Fibroblast of the conjunctiva (primary cell): ENCODE measurements at regions not wholly inside any gene's neighbourhood (a gene's known extent, or its start where the extent isn't known, plus 50 kb on each side); places are given as distances from the start of the nearest gene placed in this dataset.

ENCODE experiments used
- DNase-seq: peaks from one replicate; pipeline ENCODE4 v3.0.0-alpha.2; 2010; ENCODE audit warnings: low read depth

DNA sequence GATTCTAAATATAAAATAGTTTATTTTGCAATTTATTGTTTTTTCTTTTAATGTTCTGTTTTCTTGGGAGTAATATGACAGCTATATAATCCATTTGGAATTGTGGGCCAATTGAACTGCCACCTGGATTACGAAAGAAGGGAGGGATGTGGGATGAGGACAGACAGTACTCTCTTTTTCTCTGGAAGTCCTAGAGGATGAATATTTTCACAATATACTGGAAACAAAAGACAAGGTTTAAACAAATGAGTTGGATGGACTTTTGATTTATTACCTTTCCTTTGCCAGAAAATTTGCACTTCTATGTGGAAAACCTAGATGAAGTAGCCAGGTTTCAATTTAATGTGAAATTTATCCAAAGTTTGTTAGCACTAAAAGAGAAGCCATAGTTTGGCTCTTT lies 325.5 kb upstream of the IMPG1 start:
- no peak for DNase-seq

DNA sequence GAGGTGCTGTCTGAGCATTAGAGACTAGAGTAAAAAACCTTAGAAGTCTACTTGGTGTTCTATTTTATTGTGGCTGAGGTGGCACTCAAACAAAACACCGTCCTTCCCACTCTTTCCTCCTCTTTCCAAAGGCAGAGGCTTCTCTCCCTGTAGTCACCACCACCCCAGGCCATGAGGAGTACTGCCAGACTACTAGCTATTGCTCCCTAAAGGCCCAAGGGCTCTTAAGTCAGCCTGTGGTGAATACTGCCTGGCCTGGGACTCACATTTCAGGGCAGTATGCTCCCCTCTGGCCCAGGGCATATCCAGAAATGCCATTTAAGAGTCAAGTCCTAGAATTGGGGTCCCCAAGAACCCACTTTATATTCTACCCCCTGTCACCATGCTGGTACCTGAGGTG lies 309.7 kb upstream of the IMPG1 start:
- DNase-seq = no peak

DNA sequence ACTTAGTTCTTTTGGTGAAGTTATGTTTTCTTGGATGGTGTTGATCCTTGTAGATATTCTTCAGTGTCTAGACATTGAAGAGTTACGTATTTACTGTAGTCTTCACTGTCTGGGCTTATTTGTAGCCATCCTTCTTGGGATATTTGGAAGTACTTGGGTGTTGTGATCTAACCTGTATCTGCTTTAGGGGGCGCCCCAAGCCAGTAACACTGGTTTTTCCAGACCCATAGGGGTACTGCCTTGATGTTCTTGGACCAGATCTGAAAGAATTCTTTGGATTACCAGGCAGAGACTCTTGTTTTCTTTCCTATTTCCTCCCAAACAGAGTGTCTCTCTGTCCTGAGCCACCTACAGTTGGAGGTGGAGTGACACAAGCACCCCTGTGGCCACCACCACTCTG lies 309.1 kb upstream of the IMPG1 start:
- no peak for DNase-seq

DNA sequence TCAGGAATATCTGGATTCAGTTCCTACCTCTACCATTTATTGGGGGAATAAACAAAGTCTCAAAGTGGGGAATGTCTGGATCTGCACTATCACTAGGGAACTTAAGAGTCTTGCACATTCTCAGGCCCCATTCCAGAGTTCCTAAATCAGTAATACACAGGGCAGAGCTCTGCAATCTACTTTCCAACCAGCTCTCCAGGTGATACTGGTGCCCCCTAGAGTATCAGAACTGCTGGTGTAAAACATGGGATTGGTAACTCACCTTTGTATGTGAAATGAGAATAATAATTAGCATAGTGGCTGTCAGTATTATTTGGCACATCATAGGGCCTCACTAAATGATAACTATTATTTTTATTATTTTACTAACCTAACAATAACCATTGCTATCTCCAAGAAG lies 278.8 kb upstream of the IMPG1 start:
- no peak for DNase-seq

DNA sequence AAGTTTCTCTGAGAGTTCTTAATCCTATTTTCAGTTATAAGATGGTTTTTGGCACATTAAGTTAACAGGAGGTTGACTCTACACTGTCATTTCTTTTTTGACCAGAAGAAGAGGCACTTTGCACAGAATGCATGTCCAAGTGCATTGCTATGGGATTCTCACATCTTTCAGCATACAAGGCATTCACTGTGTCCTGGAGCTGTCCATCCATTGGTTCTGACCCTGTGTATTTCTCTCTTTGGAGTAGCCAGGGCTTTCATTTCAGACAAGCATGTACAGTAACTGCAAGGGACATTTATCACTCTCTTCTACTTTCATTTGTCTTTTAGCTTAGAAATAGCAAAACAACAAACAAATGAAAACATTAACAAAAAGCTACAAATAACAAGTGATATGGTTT lies 275.1 kb upstream of the IMPG1 start:
- no peak for DNase-seq

DNA sequence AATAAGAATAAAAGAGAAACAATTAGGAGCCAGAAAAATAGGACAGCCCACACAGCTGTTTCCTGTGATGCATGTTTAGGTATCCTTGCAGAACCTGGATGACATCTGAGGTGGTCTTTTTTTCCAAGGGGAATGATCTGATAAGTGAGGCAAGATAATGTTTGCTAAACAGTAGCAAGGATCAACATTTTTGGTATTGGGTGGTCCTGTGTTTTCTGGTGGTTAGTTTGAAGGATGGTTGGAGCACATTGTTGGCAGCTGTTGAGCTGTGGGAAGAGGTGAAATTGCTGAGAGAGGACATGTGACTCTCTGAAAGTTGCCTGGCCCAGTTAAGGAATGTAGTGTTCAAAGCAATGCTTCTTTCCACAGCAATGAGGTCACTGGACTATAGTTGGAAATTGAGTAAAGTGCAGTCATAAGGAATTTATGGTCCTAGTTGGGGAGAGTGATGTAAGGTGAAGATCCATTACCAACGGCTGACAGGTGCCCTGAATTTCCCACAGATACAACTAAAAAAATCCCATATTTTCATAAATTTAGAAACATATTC lies 270.2 kb upstream of the IMPG1 start:
- no peak for DNase-seq

DNA sequence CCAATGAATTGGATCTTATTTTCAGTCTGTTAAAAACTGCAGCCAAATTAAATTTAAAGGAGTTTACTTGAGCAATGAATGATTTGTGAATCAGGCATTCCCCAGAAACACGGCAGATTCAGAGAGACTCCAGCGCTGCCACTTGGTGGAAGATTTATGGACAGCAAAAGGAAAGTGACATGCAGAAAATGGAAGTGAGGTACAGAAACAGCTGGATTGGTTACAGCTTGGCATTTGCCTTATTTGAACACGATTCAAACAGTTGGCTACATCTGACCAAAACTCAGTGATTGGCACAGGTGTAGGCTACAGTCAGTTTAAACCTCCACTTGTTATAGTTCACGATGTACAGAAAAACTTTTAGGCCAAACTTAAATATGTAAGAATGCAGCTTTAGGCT lies 257.6 kb upstream of the IMPG1 start:
- no peak for DNase-seq

DNA sequence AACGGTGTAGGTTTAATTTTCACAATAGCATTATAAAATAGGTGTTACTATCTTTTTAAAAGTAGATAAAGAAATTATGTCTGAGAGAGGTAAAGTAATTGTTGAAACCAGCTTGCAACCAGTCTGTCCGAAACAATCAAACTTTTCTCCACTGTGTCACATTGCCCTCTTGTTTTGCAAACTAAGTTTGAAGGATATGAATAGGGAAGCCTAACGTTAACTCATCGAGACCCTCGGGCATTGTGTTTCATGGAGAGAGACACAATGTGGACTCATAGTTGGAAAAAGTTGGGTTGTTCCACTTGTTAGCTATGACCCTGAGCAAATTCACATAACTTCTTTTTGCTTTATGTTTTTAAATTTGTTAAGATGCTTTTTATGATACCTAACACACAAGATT lies 254.4 kb upstream of the IMPG1 start:
- no peak for DNase-seq
